Natural killer cell (primary cell): ENCODE measurements at regions not wholly inside any gene's neighbourhood (a gene's known extent, or its start where the extent isn't known, plus 50 kb on each side); places are given as distances from the start of the nearest gene placed in this dataset.
A peak's percentile ranks its signal among the peaks of the same experiment; 100 is the strongest.

ENCODE experiments used
- ATAC-seq, 3 donors: fragments of 150-1000 bp in 2 of 3; fragments of 200-7000 bp in 1 of 3; cut with Tn5 transposase; 1 replicate in 1 of 3; 2 replicates in 2 of 3; pipeline ENCODE4 v1.10.0; 2021; ENCODE audit warnings: mild to moderate bottlenecking in 2 of 3, moderate library complexity in 2 of 3
- DNase-seq, 2 donors: peaks; one replicate each; pipeline versions ENCODE4 v3.0.0 to v3.0.0-alpha.2; 2013 to 2021; ENCODE audit warnings: mixed read lengths in 1 of 2
- H3K27ac ChIP-seq: one replicate; pipeline ENCODE4 v1.5.1; 2013; ENCODE audit warnings: mild to moderate bottlenecking, low read length
- H3K27me3 ChIP-seq: one replicate; pipeline ENCODE4 v1.6.1; 2013; ENCODE audit warnings: low read length; ENCODE audit not compliant: control insufficient read depth, insufficient read depth
- H3K36me3 ChIP-seq: one replicate; pipeline ENCODE4 v1.6.1; 2013; ENCODE audit warnings: low read length; ENCODE audit not compliant: control insufficient read depth, insufficient read depth
- H3K4me1 ChIP-seq: one replicate; pipeline ENCODE4 v1.6.1; 2013; ENCODE audit warnings: low read length; ENCODE audit not compliant: control insufficient read depth, insufficient read depth
- H3K4me3 ChIP-seq: one replicate; pipeline ENCODE4 v1.5.1; 2013; ENCODE audit warnings: low read length
- H3K9me3 ChIP-seq: one replicate; pipeline ENCODE4 v1.6.1; 2013; ENCODE audit warnings: low read length; ENCODE audit not compliant: control insufficient read depth, insufficient read depth
- H3K27ac Mint-ChIP-seq, 2 donors: one replicate each; pipeline ENCODE4 v1.8.0; 2022; ENCODE audit warnings: mild to moderate bottlenecking in 2 of 2, mixed read lengths in 2 of 2, moderate library complexity in 1 of 2
- H3K27me3 Mint-ChIP-seq, 2 donors: one replicate each; pipeline ENCODE4 v1.8.0; 2022; ENCODE audit warnings: low read depth in 2 of 2, mixed read lengths in 2 of 2
- H3K36me3 Mint-ChIP-seq: one replicate; pipeline ENCODE4 v1.8.0; 2022; ENCODE audit warnings: mixed read lengths
- H3K4me1 Mint-ChIP-seq, 2 donors: one replicate each; pipeline ENCODE4 v1.8.0; 2022; ENCODE audit warnings: mixed read lengths in 2 of 2
- H3K4me3 Mint-ChIP-seq: one replicate; pipeline ENCODE4 v1.8.0; 2022; ENCODE audit warnings: mild to moderate bottlenecking, moderate library complexity, mixed read lengths
- H3K9me3 Mint-ChIP-seq, 2 donors: one replicate each; pipeline ENCODE4 v1.8.0; 2022; ENCODE audit warnings: mixed read lengths in 2 of 2
- CTCF ChIP-seq: fragments of 200-600 bp; IDR thresholded peaks from one replicate; pipeline ENCODE4 v1.8.0; 2022; ENCODE audit warnings: antibody characterized with exemption
- WGBS: methylation state at CpG from one replicate; pipeline ENCODE4 v1.1.7; 2013; ENCODE audit warnings: missing lambda C conversion rate; ENCODE audit not compliant: insufficient coverage; 5-methylcytosine and 5-hydroxymethylcytosine counted together
- intact Hi-C: fragments of 100-400 bp; cut with micrococcal nuclease; formaldehyde crosslinking; loops from one replicate; pipeline ENCODE4 v1.14.2; 2022

GRCh38 chr20:5432030-5432429 is 115.3 kb upstream of the PROKR2 start:
- no peaks in the 10 kb centered on the region for H3K36me3 ChIP-seq
- no peak for TF ChIP-seq CTCF
- Mint-ChIP-seq H3K9me3 (no peaks in the 10 kb centered on the region), H3K36me3 (no peaks in the 10 kb centered on the region), H3K27me3 (peaks cover 8 to 39% of the 10 kb centered on the region in 2 donors), H3K27ac (no peak overlapping the region), H3K4me3 (no peak overlapping the region), H3K4me1 (no peaks in the 10 kb centered on the region)
- 86% methylated on average over 15 of the region's 15 CpGs for WGBS
- no peaks in the 10 kb centered on the region for H3K4me1 ChIP-seq
- no peak overlapping the region for H3K27ac ChIP-seq
- DNase-seq = no peak
- no peak overlapping the region for H3K4me3 ChIP-seq
- no peaks in the 10 kb centered on the region for H3K27me3 ChIP-seq
- H3K9me3 ChIP-seq = no peaks in the 10 kb centered on the region
- ATAC-seq = peak in 1 of 3 donors; percentile 10
- intact Hi-C loops = no loop called here

DNA sequence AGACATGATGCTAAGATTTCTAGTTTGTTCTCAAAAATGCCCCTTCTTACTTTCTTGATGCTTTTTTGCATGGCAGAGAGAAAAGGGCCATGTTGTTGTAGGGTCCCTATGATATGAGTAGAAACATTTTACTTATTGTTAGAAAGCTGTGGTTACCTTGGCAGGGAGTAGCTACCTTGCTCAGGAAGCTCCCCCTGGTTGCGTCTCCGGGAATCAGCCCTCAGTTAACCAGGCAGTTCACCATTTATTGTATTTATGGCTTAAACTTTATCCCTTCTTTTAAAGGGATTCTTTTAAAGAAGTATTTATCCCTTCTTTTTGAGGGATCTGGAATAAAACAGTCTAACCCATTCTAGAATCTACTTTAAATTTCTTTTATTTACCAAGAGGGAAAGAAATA is 113.9 kb upstream of the PROKR2 start:
- Mint-ChIP-seq H3K4me3 (no peak overlapping the region), H3K27me3 (peaks cover 5 to 43% of the 10 kb centered on the region in 2 donors), H3K27ac (no peak overlapping the region), H3K9me3 (no peaks in the 10 kb centered on the region), H3K4me1 (no peaks in the 10 kb centered on the region), H3K36me3 (no peaks in the 10 kb centered on the region)
- TF ChIP-seq CTCF = no peak
- no peak for ATAC-seq
- Histone ChIP-seq H3K4me1 (no peaks in the 10 kb centered on the region), H3K27ac (no peak overlapping the region), H3K4me3 (no peak overlapping the region), H3K36me3 (no peaks in the 10 kb centered on the region), H3K27me3 (no peaks in the 10 kb centered on the region), H3K9me3 (no peaks in the 10 kb centered on the region)
- intact Hi-C loops = no loop called here
- no peak for DNase-seq
- 50% methylated on average over 2 of the region's 2 CpGs for WGBS

DNA sequence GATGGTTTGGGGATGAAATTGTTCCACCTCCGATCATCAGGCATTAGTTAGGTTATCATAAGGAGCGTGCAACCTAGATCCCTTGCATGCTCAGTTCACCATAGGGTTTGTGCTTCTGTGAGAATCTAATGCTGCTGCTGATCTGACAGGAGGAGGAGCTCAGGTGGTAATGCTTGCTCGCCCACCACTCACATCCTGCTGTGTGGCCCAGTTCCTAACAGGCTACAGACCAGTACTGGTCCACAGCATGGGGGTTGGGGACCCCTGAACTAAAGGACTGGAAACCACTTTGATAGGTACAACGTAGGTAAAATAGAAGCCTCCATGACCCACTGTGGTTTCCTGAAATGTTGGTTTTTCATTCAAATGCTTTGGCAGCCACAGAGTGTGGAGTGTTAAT is 109.3 kb upstream of the PROKR2 start:
- no peak overlapping the region for H3K27ac ChIP-seq
- no peaks in the 10 kb centered on the region for H3K9me3 ChIP-seq
- H3K36me3 ChIP-seq = no peaks in the 10 kb centered on the region
- no peaks in the 10 kb centered on the region for H3K27me3 ChIP-seq
- H3K27me3 Mint-ChIP-seq = peaks cover 12 to 50% of the 10 kb centered on the region in 2 donors
- no peaks in the 10 kb centered on the region for H3K4me1 Mint-ChIP-seq
- H3K4me3 ChIP-seq = no peak overlapping the region
- ATAC-seq (no peak), DNase-seq (no peak)
- H3K9me3 Mint-ChIP-seq = no peaks in the 10 kb centered on the region
- no peak overlapping the region for H3K4me3 Mint-ChIP-seq
- H3K4me1 ChIP-seq = no peaks in the 10 kb centered on the region
- 78% methylated on average over 4 of the region's 4 CpGs for WGBS
- H3K27ac Mint-ChIP-seq = no peak overlapping the region
- H3K36me3 Mint-ChIP-seq = no peaks in the 10 kb centered on the region
- TF ChIP-seq CTCF = no peak
- intact Hi-C loops = no loop called here

- Mint-ChIP-seq H3K4me1 (no peaks in the 10 kb centered on the region), H3K27ac (no peak overlapping the region), H3K4me3 (no peak overlapping the region), H3K27me3 (peaks cover 8 to 13% of the 10 kb centered on the region in 2 donors), H3K9me3 (no peaks in the 10 kb centered on the region), H3K36me3 (no peaks in the 10 kb centered on the region)
- intact Hi-C loops = no loop called here
- WGBS = 73% methylated on average over 5 of the region's 5 CpGs
- Histone ChIP-seq H3K4me3 (no peak overlapping the region), H3K9me3 (no peaks in the 10 kb centered on the region), H3K36me3 (no peaks in the 10 kb centered on the region), H3K4me1 (no peaks in the 10 kb centered on the region), H3K27ac (no peak overlapping the region), H3K27me3 (no peaks in the 10 kb centered on the region)
- DNase-seq (no peak), ATAC-seq (no peak)
- no peak for TF ChIP-seq CTCF
These were observed 99.3 kb upstream of the PROKR2 start for GRCh38 chr20:5416086-5416485.
